ENCODE measurements at regions not wholly inside any gene's neighbourhood (a gene's known extent, or its start where the extent isn't known, plus 50 kb on each side); places are given as distances from the start of the nearest gene placed in this dataset.

GRCh38 chr12:89878327-89878726 lies 169.7 kb upstream of the ATP2B1 start:
- TF ChIP-seq CTCF (IDR thresholded peaks at IDR 0.05) (no peak), POLR2A (IDR thresholded peaks at IDR 0.05) (no peak)

Measured in heart left ventricle (tissue), 13 donors.